ENCODE measurements at regions not wholly inside any gene's neighbourhood (a gene's known extent, or its start where the extent isn't known, plus 50 kb on each side); places are given as distances from the start of the nearest gene placed in this dataset.

DNA sequence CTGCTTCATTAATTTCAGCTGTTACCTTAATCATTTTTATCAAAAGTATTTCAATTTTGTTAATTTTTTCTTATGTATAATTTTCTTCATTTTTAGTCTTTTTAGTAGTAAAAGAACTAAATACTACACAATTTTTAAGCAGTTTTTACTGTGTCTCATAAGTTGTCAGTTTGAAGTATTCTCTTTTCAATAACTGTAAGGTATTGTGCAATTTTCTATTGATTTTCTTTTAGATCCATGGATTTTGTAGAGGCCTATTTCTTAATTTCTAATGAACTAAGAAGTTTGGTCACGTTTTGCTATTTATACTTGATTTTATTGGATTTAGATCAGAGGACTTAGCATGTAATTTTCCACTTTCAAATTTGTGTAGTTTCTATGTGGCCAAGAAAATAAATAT is 207.7 kb upstream of the PRR16 start:
- no peak for TF ChIP-seq CTCF (conservative IDR thresholded peaks at IDR 0.05; ENCODE audit: low read depth, low read length)
- no peak for TF ChIP-seq POLR2A (IDR thresholded peaks at IDR 0.05; ENCODE audit: low read depth, low read length)
- TF ChIP-seq MAFK (IDR thresholded peaks at IDR 0.05; ENCODE audit: low read depth, low read length) = no peak
- no peak for TF ChIP-seq RAD21 (IDR thresholded peaks at IDR 0.05; ENCODE audit: low read length)
- TF ChIP-seq BHLHE40 (IDR thresholded peaks at IDR 0.05; ENCODE audit: low read depth, low read length) = no peak
- TF ChIP-seq MAZ (IDR thresholded peaks at IDR 0.05; ENCODE audit: borderline replicate concordance, low read depth, low read length) = no peak
